IMR-90 (cell line): ENCODE measurements at regions not wholly inside any gene's neighbourhood (a gene's known extent, or its start where the extent isn't known, plus 50 kb on each side); places are given as distances from the start of the nearest gene placed in this dataset.

Experiments used
- ATAC-seq: fragments of 200-7000 bp; cut with Tn5 transposase; 2 replicates; pipeline ENCODE4 v1.9.1; 2020; ENCODE audit warnings: low read depth, mild to moderate bottlenecking, moderate library complexity
- BruUV-seq: library from RNA; stranded (reverse); fragments of 400-500 nt; replicated peaks from 2 replicates; lab custom pipeline; 2021; lab: Mats Ljungman, UMichigan
- CTCF ChIA-PET: fragments of 300-600 bp; formaldehyde crosslinking; extraction: SDS; loops from one replicate; lab custom pipeline; 2021; ENCODE audit warnings: antibody characterized with exemption; lab: Yijun Ruan, JAX
- POLR2A ChIA-PET: fragments of 300-600 bp; sonication (Branson Sonifier 250); formaldehyde crosslinking; loops from one replicate; lab custom pipeline; 2022; ENCODE audit warnings: antibody characterized with exemption; ENCODE audit not compliant: unreplicated experiment; lab: Charles Lee
- DNase-seq: peaks from one replicate; pipeline ENCODE4 v3.0.0; 2013
- H2AFZ ChIP-seq: replicated peaks from 2 replicates; pipeline ENCODE3; 2013; ENCODE audit warnings: low read length, mild to moderate bottlenecking; ENCODE audit not compliant: poor library complexity
- H2AK5ac ChIP-seq: 2 replicates; pipeline ENCODE4 v1.6.1; 2013; ENCODE audit warnings: low read depth, low read length, inconsistent platforms
- H2AK9ac ChIP-seq: replicated peaks from 2 replicates; pipeline ENCODE3; 2013; ENCODE audit warnings: mild to moderate bottlenecking, low read depth, low read length, moderate library complexity; ENCODE audit not compliant: poor library complexity
- H2BK120ac ChIP-seq: 2 replicates; pipeline ENCODE4 v1.6.1; 2013; ENCODE audit warnings: low read depth, low read length, inconsistent platforms
- H2BK15ac ChIP-seq: 3 replicates; pipeline ENCODE4 v1.6.1; 2013; ENCODE audit warnings: low read depth, low read length, inconsistent platforms
- H2BK20ac ChIP-seq: 2 replicates; pipeline ENCODE4 v1.6.1; 2013; ENCODE audit warnings: low read depth, mild to moderate bottlenecking, inconsistent platforms, low read length, moderate library complexity
- H2BK5ac ChIP-seq: 2 replicates; pipeline ENCODE4 v1.6.1; 2013; ENCODE audit warnings: mild to moderate bottlenecking, low read depth, low read length, inconsistent platforms; ENCODE audit not compliant: poor library complexity, severe bottlenecking
- H3K14ac ChIP-seq: replicated peaks from 2 replicates; pipeline ENCODE4 v1.6.1; 2013; ENCODE audit warnings: low read depth, low read length, inconsistent platforms
- H3K18ac ChIP-seq: 2 replicates; pipeline ENCODE4 v1.6.1; 2013; ENCODE audit warnings: low read depth, low read length, control low read depth
- H3K23ac ChIP-seq: 2 replicates; pipeline ENCODE4 v1.6.1; 2013; ENCODE audit warnings: low read depth, low read length, inconsistent platforms
- H3K27ac ChIP-seq: 2 replicates; pipeline ENCODE4 v1.5.1; 2013; ENCODE audit warnings: mild to moderate bottlenecking, control low read depth, low read length; ENCODE audit not compliant: insufficient read depth
- H3K27me3 ChIP-seq: 2 replicates; pipeline ENCODE4 v1.6.1; 2013; ENCODE audit warnings: low read length; ENCODE audit not compliant: control insufficient read depth, insufficient read depth
- H3K36me3 ChIP-seq: 2 replicates; pipeline ENCODE4 v1.6.1; 2013; ENCODE audit warnings: low read length, mixed read lengths; ENCODE audit not compliant: control insufficient read depth, insufficient read depth
- H3K4ac ChIP-seq: 2 replicates; pipeline ENCODE4 v1.6.1; 2013; ENCODE audit warnings: low read depth, low read length, inconsistent platforms
- H3K4me1 ChIP-seq: 2 replicates; pipeline ENCODE4 v1.6.1; 2013; ENCODE audit warnings: low read length, mixed read lengths; ENCODE audit not compliant: control insufficient read depth, insufficient read depth
- H3K4me2 ChIP-seq: 2 replicates; pipeline ENCODE4 v1.6.1; 2013; ENCODE audit warnings: low read depth, mild to moderate bottlenecking, control low read depth, low read length, moderate library complexity
- H3K4me3 ChIP-seq: 2 replicates; pipeline ENCODE4 v1.5.1; 2013; ENCODE audit warnings: low read depth, mild to moderate bottlenecking, control low read depth, low read length, moderate library complexity; ENCODE audit not compliant: insufficient read depth
- H3K56ac ChIP-seq: 2 replicates; pipeline ENCODE4 v1.6.1; 2013; ENCODE audit warnings: low read length, inconsistent platforms; ENCODE audit not compliant: insufficient read depth; ENCODE audit errors: extremely low read depth
- H3K79me1 ChIP-seq, 2 experiments: 2 replicates each; pipeline ENCODE4 v1.6.1; 2013; ENCODE audit warnings: low read length in 2 of 2, inconsistent platforms in 1 of 2, low read depth in 1 of 2
- H3K9ac ChIP-seq: 2 replicates; pipeline ENCODE4 v1.6.1; 2013; ENCODE audit warnings: low read depth, low read length, control low read depth
- H3K9me1 ChIP-seq: 2 replicates; pipeline ENCODE4 v1.6.1; 2013; ENCODE audit warnings: low read length, inconsistent platforms; ENCODE audit not compliant: insufficient read depth
- H3K9me3 ChIP-seq: 2 replicates; pipeline ENCODE4 v1.6.1; 2013; ENCODE audit warnings: low read length; ENCODE audit not compliant: control insufficient read depth, insufficient read depth
- H4K20me1 ChIP-seq: 2 replicates; pipeline ENCODE4 v1.6.1; 2013; ENCODE audit warnings: low read length, inconsistent platforms; ENCODE audit not compliant: insufficient read depth
- H4K5ac ChIP-seq: 2 replicates; pipeline ENCODE4 v1.6.1; 2013; ENCODE audit warnings: mild to moderate bottlenecking, low read depth, low read length, control low read depth
- H4K8ac ChIP-seq, 2 experiments: 2 replicates each; pipeline ENCODE4 v1.6.1; 2013; ENCODE audit warnings: low read depth in 2 of 2, low read length in 2 of 2, control low read depth in 1 of 2, inconsistent platforms in 1 of 2
- H4K91ac ChIP-seq: 2 replicates; pipeline ENCODE4 v1.6.1; 2013; ENCODE audit warnings: low read depth, low read length, inconsistent platforms; ENCODE audit not compliant: insufficient read depth
- CEBPB ChIP-seq: IDR thresholded peaks from 2 replicates; pipeline ENCODE4 v1.6.1; 2012; ENCODE audit warnings: low read depth, low read length, improper control_type of control experiment
- CHD1 ChIP-seq: IDR thresholded peaks from 2 replicates; pipeline ENCODE4 v1.6.1; 2012; ENCODE audit warnings: low read depth, low read length, improper control_type of control experiment
- CTCF ChIP-seq: conservative IDR thresholded peaks from 2 replicates; pipeline ENCODE4 v1.5.1; 2012; ENCODE audit warnings: mild to moderate bottlenecking, low read depth, low read length, improper control_type of control experiment
- MAFK ChIP-seq: IDR thresholded peaks from 2 replicates; pipeline ENCODE4 v1.6.1; 2012; ENCODE audit warnings: low read depth, low read length, improper control_type of control experiment
- MAZ ChIP-seq: IDR thresholded peaks from 2 replicates; pipeline ENCODE4 v1.6.1; 2012; ENCODE audit warnings: low read depth, mild to moderate bottlenecking, low read length, improper control_type of control experiment, moderate library complexity, borderline replicate concordance
- MXI1 ChIP-seq: IDR thresholded peaks from 2 replicates; pipeline ENCODE4 v1.6.1; 2012; ENCODE audit warnings: low read depth, mild to moderate bottlenecking, low read length, moderate library complexity, borderline replicate concordance
- NFE2L2 ChIP-seq: fragments of 150-350 bp; IDR thresholded peaks from 2 replicates; pipeline ENCODE4 v1.6.1; 2016; ENCODE audit warnings: low read depth, mild to moderate bottlenecking, low read length
- POLR2A ChIP-seq: IDR thresholded peaks from 2 replicates; pipeline ENCODE4 v1.6.1; 2012; ENCODE audit warnings: mild to moderate bottlenecking, low read depth, low read length
- RAD21 ChIP-seq: IDR thresholded peaks from 2 replicates; pipeline ENCODE4 v1.6.1; 2012; ENCODE audit warnings: low read length, improper control_type of control experiment
- RFX5 ChIP-seq: IDR thresholded peaks from 2 replicates; pipeline ENCODE4 v1.8.0; 2012; ENCODE audit warnings: low read depth, mild to moderate bottlenecking, low read length, moderate library complexity
- SMC3 ChIP-seq: fragments of 150-350 bp; IDR thresholded peaks from 2 replicates; pipeline ENCODE4 v1.6.1; 2016; ENCODE audit warnings: low read depth, mild to moderate bottlenecking, antibody characterized with exemption, low read length, moderate library complexity
- USF2 ChIP-seq: fragments of 150-350 bp; IDR thresholded peaks from 2 replicates; pipeline ENCODE4 v1.6.1; 2017; ENCODE audit warnings: mild to moderate bottlenecking, antibody characterized with exemption, low read length, low read depth
- WGBS, 2 experiments: methylation state at CpG; one replicate each; pipeline versions ENCODE4 v1.1.5 to v1.1.7; 2013; ENCODE audit warnings: missing lambda C conversion rate in 2 of 2; ENCODE audit not compliant: insufficient read length in 1 of 2; ENCODE audit errors: extremely low coverage in 2 of 2; 5-methylcytosine and 5-hydroxymethylcytosine counted together
- dilution Hi-C: fragments of 300-500 bp; cut with HindIII; formaldehyde crosslinking; loops from one replicate; pipeline ENCODE4 v1.14.3; 2018; ENCODE audit warnings: low sequenced_read_pairs; ENCODE audit not compliant: unreplicated experiment
- in situ Hi-C: fragments of 300-500 bp; cut with MboI; formaldehyde crosslinking; loops from 3 replicates; pipeline ENCODE4 v1.14.3; 2019; ENCODE audit warnings: low sequenced_read_pairs, inconsistent platforms, mixed read lengths
- intact Hi-C: fragments of 100-400 bp; cut with micrococcal nuclease; formaldehyde crosslinking; loops from 2 replicates; pipeline ENCODE4 v1.10.0; 2022

- Histone ChIP-seq H3K79me1 (no peaks in the 10 kb centered on the region), H3K9me1 (no peaks in the 10 kb centered on the region), H2AFZ (no peak overlapping the region), H3K23ac (no peak overlapping the region), H3K56ac (no peak overlapping the region), H2BK120ac (no peak overlapping the region), H3K4me1 (no peaks in the 10 kb centered on the region), H3K14ac (no peak overlapping the region), H2AK5ac (no peak overlapping the region), H3K36me3 (no peaks in the 10 kb centered on the region), H4K91ac (no peak overlapping the region), H3K4me2 (no peak overlapping the region), H2AK9ac (no peak overlapping the region), H3K9me3 (peaks cover 2% of the 10 kb centered on the region; the same call in 1 of the 2 replicates), H4K8ac (no peak overlapping the region), H2BK20ac (no peak overlapping the region), H2BK5ac (no peak overlapping the region), H4K5ac (no peak overlapping the region), H3K4me3 (no peak overlapping the region), H3K9ac (no peak overlapping the region), H2BK15ac (no peak overlapping the region), H3K18ac (no peak overlapping the region), H3K27ac (no peak overlapping the region), H3K27me3 (no peaks in the 10 kb centered on the region), H4K20me1 (no peaks in the 10 kb centered on the region), H3K4ac (no peak overlapping the region)
- DNase-seq (peak; percentile 11), ATAC-seq (peak; percentile 37; the same call in 1 of the 2 replicates)
- in situ Hi-C loops = no loop called here
- intact Hi-C loops = no loop called here
- TF ChIP-seq SMC3 (no peak), NFE2L2 (no peak), MAFK (no peak), CEBPB (no peak), POLR2A (no peak), CTCF (no peak), RFX5 (no peak), MAZ (no peak), USF2 (no peak), RAD21 (no peak), MXI1 (no peak), CHD1 (no peak)
- CTCF ChIA-PET = no interaction called here
- POLR2A ChIA-PET = no interaction called here
- no CpG with 5 or more reads among the region's 1 CpG for WGBS, 2 experiments
- BruUV-seq = no TSS peak
- dilution Hi-C loops = no loop called here
These were observed 1217.3 kb downstream of the MAT2B start for GRCh38 chr5:164722702-164723101.
